ENCODE measurements at regions not wholly inside any gene's neighbourhood (a gene's known extent, or its start where the extent isn't known, plus 50 kb on each side); places are given as distances from the start of the nearest gene placed in this dataset.

GRCh38 chr10:128738386-128738915 lies 612.2 kb upstream of the MKI67 start:
- ATAC-seq = no peak
- Histone ChIP-seq H3K4me1 (no peaks in the 10 kb centered on the region), H3K4me3 (no peak overlapping the region), H3K9me3 (no peaks in the 10 kb centered on the region), H3K27ac (no peak overlapping the region), H3K36me3 (ENCODE audit: insufficient read depth in 1 of 2, low read depth in 1 of 2) (no peaks in the 10 kb centered on the region), H3K27me3 (ENCODE audit: insufficient read depth in 3 of 3, low read length in 2 of 3) (peaks cover 0 to 4% (median 0%) of the 10 kb centered on the region in 3 donors)
- TF ChIP-seq, protein P1, sequence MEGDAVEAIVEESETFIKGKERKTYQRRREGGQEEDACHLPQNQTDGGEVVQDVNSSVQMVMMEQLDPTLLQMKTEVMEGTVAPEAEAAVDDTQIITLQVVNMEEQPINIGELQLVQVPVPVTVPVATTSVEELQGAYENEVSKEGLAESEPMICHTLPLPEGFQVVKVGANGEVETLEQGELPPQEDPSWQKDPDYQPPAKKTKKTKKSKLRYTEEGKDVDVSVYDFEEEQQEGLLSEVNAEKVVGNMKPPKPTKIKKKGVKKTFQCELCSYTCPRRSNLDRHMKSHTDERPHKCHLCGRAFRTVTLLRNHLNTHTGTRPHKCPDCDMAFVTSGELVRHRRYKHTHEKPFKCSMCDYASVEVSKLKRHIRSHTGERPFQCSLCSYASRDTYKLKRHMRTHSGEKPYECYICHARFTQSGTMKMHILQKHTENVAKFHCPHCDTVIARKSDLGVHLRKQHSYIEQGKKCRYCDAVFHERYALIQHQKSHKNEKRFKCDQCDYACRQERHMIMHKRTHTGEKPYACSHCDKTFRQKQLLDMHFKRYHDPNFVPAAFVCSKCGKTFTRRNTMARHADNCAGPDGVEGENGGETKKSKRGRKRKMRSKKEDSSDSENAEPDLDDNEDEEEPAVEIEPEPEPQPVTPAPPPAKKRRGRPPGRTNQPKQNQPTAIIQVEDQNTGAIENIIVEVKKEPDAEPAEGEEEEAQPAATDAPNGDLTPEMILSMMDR (IDR thresholded peaks at IDR 0.05) = no peak
- no peak for DNase-seq
- intact Hi-C loops (cut with DNase I) = no loop called here
- WGBS, 3 donors = 59 to 61% (median 59%) methylated on average over 11 of the region's 11 CpGs

- TF ChIP-seq, protein P1 (IDR thresholded peaks at IDR 0.05) = no peak
- peaks cover 0 to 4% (median 0%) of the 10 kb centered on the region in 3 donors for H3K27me3 ChIP-seq (ENCODE audit: insufficient read depth in 3 of 3, low read length in 2 of 3)
- no peak overlapping the region for H3K27ac ChIP-seq
- intact Hi-C loops (cut with DNase I) = no loop called here
- DNase-seq (no peak), ATAC-seq (no peak)
- H3K36me3 ChIP-seq (ENCODE audit: insufficient read depth in 1 of 2, low read depth in 1 of 2) = no peaks in the 10 kb centered on the region
- H3K4me3 ChIP-seq = no peak overlapping the region
- WGBS, 3 donors = 85 to 89% (median 85%) methylated on average over 9 of the region's 9 CpGs
- H3K9me3 ChIP-seq = no peaks in the 10 kb centered on the region
- H3K4me1 ChIP-seq = no peaks in the 10 kb centered on the region
Observed at GRCh38 chr10:128739930-128740329, 613.7 kb upstream of the MKI67 start.

GRCh38 chr10:128741180-128741579 lies 615.0 kb upstream of the MKI67 start:
- H3K4me3 ChIP-seq = no peak overlapping the region
- intact Hi-C loops (cut with DNase I) = no loop called here
- 83 to 91% (median 86%) methylated on average over 4 of the region's 4 CpGs for WGBS, 3 donors
- H3K27ac ChIP-seq = no peak overlapping the region
- ATAC-seq = no peak
- no peaks in the 10 kb centered on the region for H3K4me1 ChIP-seq
- DNase-seq = no peak
- TF ChIP-seq, protein P1 (IDR thresholded peaks at IDR 0.05) = no peak
- no peaks in the 10 kb centered on the region for H3K36me3 ChIP-seq (ENCODE audit: insufficient read depth in 1 of 2, low read depth in 1 of 2)
- H3K9me3 ChIP-seq = no peaks in the 10 kb centered on the region
- H3K27me3 ChIP-seq (ENCODE audit: insufficient read depth in 3 of 3, low read length in 2 of 3) = peaks cover 0 to 4% (median 0%) of the 10 kb centered on the region in 3 donors

GRCh38 chr10:128741680-128742079 lies 615.5 kb upstream of the MKI67 start:
- 85 to 86% (median 85%) methylated on average over 5 of the region's 5 CpGs for WGBS, 3 donors
- Histone ChIP-seq H3K4me3 (no peak overlapping the region), H3K27me3 (ENCODE audit: insufficient read depth in 3 of 3, low read length in 2 of 3) (peaks cover 0 to 4% (median 0%) of the 10 kb centered on the region in 3 donors), H3K4me1 (no peaks in the 10 kb centered on the region), H3K9me3 (no peaks in the 10 kb centered on the region), H3K36me3 (ENCODE audit: insufficient read depth in 1 of 2, low read depth in 1 of 2) (no peaks in the 10 kb centered on the region), H3K27ac (no peak overlapping the region)
- DNase-seq (no peak), ATAC-seq (no peak)
- TF ChIP-seq, protein P1 (IDR thresholded peaks at IDR 0.05) = no peak
- intact Hi-C loops (cut with DNase I) = no loop called here

DNA sequence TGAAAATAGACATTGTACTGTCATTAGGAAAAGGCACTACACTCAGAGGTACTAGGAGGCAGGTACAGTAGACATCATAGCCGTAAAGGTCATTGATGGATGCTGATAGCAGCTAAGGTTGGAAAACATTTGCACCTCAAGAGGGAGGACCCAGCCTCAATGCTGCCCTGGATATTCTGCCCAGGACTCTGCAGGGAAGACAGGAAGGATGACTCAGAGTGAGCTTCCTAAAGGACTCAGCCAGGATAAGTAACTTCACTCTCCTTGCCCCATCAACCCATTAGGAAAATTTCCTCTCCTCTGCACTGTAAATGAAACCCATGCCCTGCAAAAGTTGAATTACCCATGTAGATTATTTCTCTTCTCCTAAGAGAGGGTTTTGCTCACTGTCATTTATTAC lies 617.9 kb upstream of the MKI67 start:
- no peaks in the 10 kb centered on the region for H3K9me3 ChIP-seq
- ATAC-seq = no peak
- intact Hi-C loops (cut with DNase I) = no loop called here
- no peak overlapping the region for H3K4me3 ChIP-seq
- 92 to 100% (median 97%) methylated on average over 1 of the region's 1 CpG for WGBS, 3 donors
- no peak for DNase-seq
- H3K36me3 ChIP-seq (ENCODE audit: insufficient read depth in 1 of 2, low read depth in 1 of 2) = no peaks in the 10 kb centered on the region
- H3K27ac ChIP-seq = no peak overlapping the region
- TF ChIP-seq, protein P1 (IDR thresholded peaks at IDR 0.05) = no peak
- H3K4me1 ChIP-seq = no peaks in the 10 kb centered on the region
- peaks cover 0 to 4% (median 3%) of the 10 kb centered on the region in 3 donors for H3K27me3 ChIP-seq (ENCODE audit: insufficient read depth in 3 of 3, low read length in 2 of 3)
